Astrocyte (in vitro differentiated cells and primary cell): ENCODE measurements at regions not wholly inside any gene's neighbourhood (a gene's known extent, or its start where the extent isn't known, plus 50 kb on each side); places are given as distances from the start of the nearest gene placed in this dataset.
"Not testable (repeated sequence)": the region's sequence is repeated elsewhere in the genome, so short reads cannot be mapped to it uniquely, and the experiment has no call there.

Experiments
- DNase-seq: peaks from one replicate; pipeline ENCODE4 v3.0.0-alpha.2; 2010; ENCODE audit warnings: low read depth
- FAIRE-seq: peaks from 2 replicates; lab custom pipeline; 2011; peaks lifted over from hg19 to GRCh38; lab: Jason Lieb, UNC
- H2AFZ ChIP-seq: 2 replicates; pipeline ENCODE4 v1.6.0; 2012; ENCODE audit warnings: low read depth, low read length, inconsistent platforms
- H3K27ac ChIP-seq: 2 replicates; pipeline ENCODE4 v1.5.1; 2011; ENCODE audit warnings: low read depth, low read length, inconsistent platforms
- H3K27me3 ChIP-seq: 2 replicates; pipeline ENCODE4 v1.6.0; 2011; ENCODE audit warnings: low read length, inconsistent platforms; ENCODE audit not compliant: insufficient read depth
- H3K36me3 ChIP-seq: 2 replicates; pipeline ENCODE4 v1.5.1; 2011; ENCODE audit warnings: low read length, inconsistent platforms; ENCODE audit not compliant: insufficient read depth
- H3K4me1 ChIP-seq: 2 replicates; pipeline ENCODE4 v1.5.1; 2011; ENCODE audit warnings: low read length, inconsistent platforms; ENCODE audit not compliant: insufficient read depth
- H3K4me2 ChIP-seq: 2 replicates; pipeline ENCODE4 v1.6.0; 2012; ENCODE audit warnings: low read length, inconsistent platforms
- H3K4me3 ChIP-seq: 2 replicates; pipeline ENCODE4 v1.5.1; 2011; ENCODE audit warnings: low read depth, mild to moderate bottlenecking, low read length, inconsistent platforms; ENCODE audit not compliant: insufficient read depth
- H3K79me2 ChIP-seq: 2 replicates; pipeline ENCODE4 v1.6.0; 2012; ENCODE audit warnings: mild to moderate bottlenecking, low read length, inconsistent platforms; ENCODE audit not compliant: insufficient read depth
- H3K9ac ChIP-seq: 2 replicates; pipeline ENCODE4 v1.6.0; 2012; ENCODE audit warnings: mild to moderate bottlenecking, low read length, inconsistent platforms
- H3K9me3 ChIP-seq: 2 replicates; pipeline ENCODE4 v1.5.1; 2012; ENCODE audit warnings: low read depth, mild to moderate bottlenecking, low read length, inconsistent platforms; ENCODE audit not compliant: insufficient read depth
- H4K20me1 ChIP-seq: 2 replicates; pipeline ENCODE4 v1.6.0; 2012; ENCODE audit warnings: low read length, inconsistent platforms; ENCODE audit not compliant: insufficient read depth
- H3K27ac Mint-ChIP-seq: one replicate; pipeline ENCODE4 v1.8.0; 2021; ENCODE audit warnings: mild to moderate bottlenecking, mixed read lengths; ENCODE audit not compliant: unreplicated experiment
- H3K27me3 Mint-ChIP-seq: one replicate; pipeline ENCODE4 v1.8.0; 2021; ENCODE audit warnings: low read depth, mixed read lengths; ENCODE audit not compliant: unreplicated experiment
- H3K36me3 Mint-ChIP-seq: one replicate; pipeline ENCODE4 v1.8.0; 2021; ENCODE audit warnings: low read depth, mixed read lengths; ENCODE audit not compliant: unreplicated experiment
- H3K4me1 Mint-ChIP-seq: one replicate; pipeline ENCODE4 v1.8.0; 2021; ENCODE audit warnings: low read depth, mixed read lengths; ENCODE audit not compliant: unreplicated experiment
- H3K4me3 Mint-ChIP-seq: one replicate; pipeline ENCODE4 v1.8.0; 2021; ENCODE audit warnings: mild to moderate bottlenecking, moderate library complexity, mixed read lengths; ENCODE audit not compliant: unreplicated experiment
- H3K9me3 Mint-ChIP-seq: one replicate; pipeline ENCODE4 v1.8.0; 2021; ENCODE audit warnings: mild to moderate bottlenecking, mixed read lengths; ENCODE audit not compliant: unreplicated experiment
- EZH2 ChIP-seq: IDR thresholded peaks from 2 replicates; pipeline ENCODE4 v1.6.1; 2012; ENCODE audit warnings: mild to moderate bottlenecking, low read length, inconsistent platforms; ENCODE audit not compliant: insufficient read depth
- TF ChIP-seq, protein P1 (sequence below): IDR thresholded peaks from 2 replicates; pipeline ENCODE4 v1.5.1; 2011; ENCODE audit warnings: low read depth, mild to moderate bottlenecking, inconsistent platforms, low read length, moderate library complexity; ENCODE audit not compliant: insufficient read depth

GRCh38 chr5:167853421-167853820, 438.0 kb upstream of the WWC1 start:
- Histone ChIP-seq H3K27me3 (no peaks in the 10 kb centered on the region), H3K27ac (no peak overlapping the region), H3K4me1 (no peaks in the 10 kb centered on the region), H3K9me3 (no peaks in the 10 kb centered on the region), H3K4me2 (no peak overlapping the region), H3K79me2 (no peaks in the 10 kb centered on the region), H2AFZ (no peak overlapping the region), H3K36me3 (no peaks in the 10 kb centered on the region), H3K4me3 (no peak overlapping the region), H4K20me1 (no peaks in the 10 kb centered on the region), H3K9ac (no peak overlapping the region)
- Mint-ChIP-seq H3K27me3 (peaks cover 2% of the 10 kb centered on the region), H3K27ac (no peak overlapping the region), H3K4me1 (peaks cover 16% of the 10 kb centered on the region), H3K9me3 (peaks cover 5% of the 10 kb centered on the region), H3K36me3 (peaks cover 22% of the 10 kb centered on the region), H3K4me3 (no peak overlapping the region)
- FAIRE-seq (peak; percentile 88), DNase-seq (peak; percentile 85)
- no peak for TF ChIP-seq EZH2
- TF ChIP-seq, protein P1, sequence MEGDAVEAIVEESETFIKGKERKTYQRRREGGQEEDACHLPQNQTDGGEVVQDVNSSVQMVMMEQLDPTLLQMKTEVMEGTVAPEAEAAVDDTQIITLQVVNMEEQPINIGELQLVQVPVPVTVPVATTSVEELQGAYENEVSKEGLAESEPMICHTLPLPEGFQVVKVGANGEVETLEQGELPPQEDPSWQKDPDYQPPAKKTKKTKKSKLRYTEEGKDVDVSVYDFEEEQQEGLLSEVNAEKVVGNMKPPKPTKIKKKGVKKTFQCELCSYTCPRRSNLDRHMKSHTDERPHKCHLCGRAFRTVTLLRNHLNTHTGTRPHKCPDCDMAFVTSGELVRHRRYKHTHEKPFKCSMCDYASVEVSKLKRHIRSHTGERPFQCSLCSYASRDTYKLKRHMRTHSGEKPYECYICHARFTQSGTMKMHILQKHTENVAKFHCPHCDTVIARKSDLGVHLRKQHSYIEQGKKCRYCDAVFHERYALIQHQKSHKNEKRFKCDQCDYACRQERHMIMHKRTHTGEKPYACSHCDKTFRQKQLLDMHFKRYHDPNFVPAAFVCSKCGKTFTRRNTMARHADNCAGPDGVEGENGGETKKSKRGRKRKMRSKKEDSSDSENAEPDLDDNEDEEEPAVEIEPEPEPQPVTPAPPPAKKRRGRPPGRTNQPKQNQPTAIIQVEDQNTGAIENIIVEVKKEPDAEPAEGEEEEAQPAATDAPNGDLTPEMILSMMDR = no peak

DNA sequence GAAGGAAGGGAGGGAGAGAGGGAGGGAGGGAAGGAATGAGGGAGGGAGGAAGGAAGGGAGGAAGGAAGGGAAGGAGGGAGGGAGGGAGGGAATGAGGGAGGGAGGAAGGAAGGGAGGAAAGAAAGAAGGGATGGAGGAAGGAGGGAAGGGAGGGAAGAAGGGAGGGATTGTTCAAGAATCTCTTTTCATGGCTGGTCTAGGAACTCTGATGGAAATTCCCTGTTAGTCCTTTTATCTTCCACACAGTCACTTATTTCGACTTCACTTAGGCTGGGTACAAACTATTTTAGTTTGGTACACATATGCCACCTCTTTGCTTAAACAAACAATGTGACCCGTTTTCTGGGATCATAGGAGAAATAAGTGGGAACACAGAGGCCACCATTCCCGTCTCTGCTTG, 435.6 kb upstream of the WWC1 start:
- H3K36me3 Mint-ChIP-seq = peaks cover 5% of the 10 kb centered on the region
- no peaks in the 10 kb centered on the region for H3K79me2 ChIP-seq
- DNase-seq = no peak
- H3K4me1 Mint-ChIP-seq = peaks cover 4% of the 10 kb centered on the region
- H3K4me1 ChIP-seq = no peaks in the 10 kb centered on the region
- peaks cover 2% of the 10 kb centered on the region for H3K9me3 Mint-ChIP-seq
- no peak overlapping the region for H2AFZ ChIP-seq
- no peak overlapping the region for H3K27ac Mint-ChIP-seq
- FAIRE-seq = no peak
- H3K27ac ChIP-seq = no peak overlapping the region
- no peaks in the 10 kb centered on the region for H3K27me3 ChIP-seq
- no peak overlapping the region for H3K4me3 ChIP-seq
- H4K20me1 ChIP-seq = no peaks in the 10 kb centered on the region
- H3K4me2 ChIP-seq = no peak overlapping the region
- no peak overlapping the region for H3K9ac ChIP-seq
- H3K36me3 ChIP-seq = no peaks in the 10 kb centered on the region
- peaks cover 2% of the 10 kb centered on the region for H3K27me3 Mint-ChIP-seq
- no peak for TF ChIP-seq EZH2
- TF ChIP-seq, protein P1 = no peak
- H3K4me3 Mint-ChIP-seq = no peak overlapping the region
- no peaks in the 10 kb centered on the region for H3K9me3 ChIP-seq

DNA sequence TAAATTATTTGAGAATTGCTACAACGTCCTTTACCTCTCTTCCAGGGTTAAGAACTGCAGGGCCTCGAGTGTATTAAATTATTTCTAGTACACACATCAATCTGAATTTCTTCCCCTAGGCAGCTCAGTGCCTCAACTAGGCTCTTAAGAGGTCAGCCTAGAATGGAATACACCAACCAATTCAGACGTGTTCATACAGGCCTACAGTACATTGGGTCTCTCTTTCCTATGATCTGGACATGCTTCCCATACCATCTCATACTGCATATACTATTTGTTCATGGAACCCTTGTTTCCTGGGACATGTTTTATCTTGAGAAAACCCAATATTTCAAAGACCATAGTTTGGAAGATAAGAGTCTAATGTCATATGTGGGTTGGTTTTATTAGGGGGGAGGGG, 434.1 kb upstream of the WWC1 start:
- no peak overlapping the region for H3K27ac ChIP-seq

DNA sequence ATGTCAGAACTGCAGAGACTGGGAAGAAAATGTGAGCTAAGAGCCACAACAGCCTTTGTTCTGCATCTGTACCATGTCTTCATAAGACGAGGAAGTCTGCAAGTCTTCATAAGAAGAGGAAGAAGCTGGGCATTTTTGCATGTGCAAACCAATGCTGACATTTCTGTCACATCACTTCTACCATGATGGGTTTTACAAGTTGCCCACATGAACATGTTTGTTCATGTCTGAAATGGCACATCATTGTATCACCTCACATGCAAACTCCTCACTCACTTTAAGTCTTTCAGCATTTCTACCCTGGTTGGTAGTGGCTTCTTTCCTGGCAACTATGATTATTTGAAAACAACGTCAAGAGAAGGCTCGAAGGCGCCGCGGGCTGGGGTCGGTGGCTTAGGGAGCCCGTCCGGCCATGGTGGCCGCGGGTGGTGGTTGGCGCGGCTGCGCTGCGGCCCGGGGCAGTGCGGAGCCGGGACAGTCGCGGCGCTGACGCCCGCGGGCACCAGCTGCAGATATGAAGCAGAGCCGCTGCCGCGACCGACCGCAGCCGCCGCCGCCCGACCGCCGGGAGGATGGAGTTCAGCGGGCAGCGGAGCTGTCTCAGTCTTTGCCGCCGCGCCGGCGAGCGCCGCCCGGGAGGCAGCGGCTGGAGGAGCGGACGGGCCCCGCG, 433.1 kb upstream of the WWC1 start:
- H2AFZ ChIP-seq, H3K27ac Mint-ChIP-seq, H3K36me3 ChIP-seq, H3K79me2 ChIP-seq, H3K9ac ChIP-seq, H4K20me1 ChIP-seq, H3K4me1 ChIP-seq, H3K27me3 ChIP-seq, H3K4me3 ChIP-seq, H3K4me1 Mint-ChIP-seq, H3K4me3 Mint-ChIP-seq, H3K27ac ChIP-seq, H3K36me3 Mint-ChIP-seq, DNase-seq, H3K27me3 Mint-ChIP-seq, H3K9me3 Mint-ChIP-seq, FAIRE-seq, H3K9me3 ChIP-seq, H3K4me2 ChIP-seq: not testable (repeated sequence)

More for the DNA sequence above, 434.1 kb upstream of the WWC1 start:
- no peaks in the 10 kb centered on the region for H4K20me1 ChIP-seq
- H3K27me3 ChIP-seq = no peaks in the 10 kb centered on the region
- Mint-ChIP-seq H3K36me3 (peaks cover 5% of the 10 kb centered on the region), H3K27me3 (peaks cover 2% of the 10 kb centered on the region), H3K9me3 (peaks cover 2% of the 10 kb centered on the region), H3K4me3 (no peak overlapping the region), H3K4me1 (peaks cover 1% of the 10 kb centered on the region), H3K27ac (no peak overlapping the region)
- no peak overlapping the region for H3K4me3 ChIP-seq
- no peak for DNase-seq
- no peaks in the 10 kb centered on the region for H3K4me1 ChIP-seq
- no peaks in the 10 kb centered on the region for H3K79me2 ChIP-seq
- no peaks in the 10 kb centered on the region for H3K36me3 ChIP-seq
- TF ChIP-seq, protein P1 = no peak
- TF ChIP-seq EZH2 = no peak
- H3K9me3 ChIP-seq = no peaks in the 10 kb centered on the region
- no peak overlapping the region for H3K4me2 ChIP-seq
- no peak for FAIRE-seq
- H3K9ac ChIP-seq = no peak overlapping the region
- no peak overlapping the region for H2AFZ ChIP-seq
